Breast epithelium (tissue), 3 donors: ENCODE measurements at regions not wholly inside any gene's neighbourhood (a gene's known extent, or its start where the extent isn't known, plus 50 kb on each side); places are given as distances from the start of the nearest gene placed in this dataset.

Experiments
- CTCF ChIP-seq, 3 donors: fragments of 450-650 bp; IDR thresholded peaks; one replicate each; pipeline ENCODE4 v1.5.1; 2016 to 2017; ENCODE audit warnings: antibody characterized with exemption in 3 of 3, mild to moderate bottlenecking in 3 of 3, moderate library complexity in 3 of 3
- POLR2AphosphoS5 ChIP-seq, 3 donors: sonication (generic); formaldehyde crosslinking; IDR thresholded peaks; one replicate each; pipeline ENCODE4 v1.6.1; 2017; ENCODE audit warnings: antibody characterized with exemption in 3 of 3

GRCh38 chr4:54497947-54498346 is 159.8 kb upstream of the KIT start:
- TF ChIP-seq POLR2AphosphoS5 (IDR thresholded peaks at IDR 0.05), result no peak
- TF ChIP-seq CTCF (IDR thresholded peaks at IDR 0.05), result no peak
